ENCODE measurements at regions not wholly inside any gene's neighbourhood (a gene's known extent, or its start where the extent isn't known, plus 50 kb on each side); places are given as distances from the start of the nearest gene placed in this dataset.

GRCh38 chr18:67654101-67654500, 137.6 kb upstream of the DSEL start:
- TF ChIP-seq CTCF (IDR thresholded peaks at IDR 0.05), result no peak
- no peaks in the 10 kb centered on the region for H3K9me3 Mint-ChIP-seq (ENCODE audit: low read depth)
- H3K27ac Mint-ChIP-seq (ENCODE audit: unreplicated experiment), result no peak overlapping the region
- no peak for DNase-seq (ENCODE audit: low spot score)
- H3K4me3 Mint-ChIP-seq (ENCODE audit: unreplicated experiment), result no peak overlapping the region
- H3K36me3 Mint-ChIP-seq (ENCODE audit: low read depth), result no peaks in the 10 kb centered on the region
- H3K4me1 Mint-ChIP-seq (ENCODE audit: low read depth), result no peaks in the 10 kb centered on the region
- no peaks in the 10 kb centered on the region for H3K27me3 Mint-ChIP-seq (ENCODE audit: low read depth)

- Mint-ChIP-seq H3K27ac (ENCODE audit: unreplicated experiment) (no peak overlapping the region), H3K36me3 (ENCODE audit: low read depth) (no peaks in the 10 kb centered on the region), H3K4me3 (ENCODE audit: unreplicated experiment) (no peak overlapping the region), H3K4me1 (ENCODE audit: low read depth) (no peaks in the 10 kb centered on the region), H3K9me3 (ENCODE audit: low read depth) (no peaks in the 10 kb centered on the region), H3K27me3 (ENCODE audit: low read depth) (no peaks in the 10 kb centered on the region)
- DNase-seq (ENCODE audit: low spot score), result no peak
- no peak for TF ChIP-seq CTCF (IDR thresholded peaks at IDR 0.05)
Observed at GRCh38 chr18:67652288-67652687, 135.8 kb upstream of the DSEL start.

GRCh38 chr18:67651438-67651837, 134.9 kb upstream of the DSEL start:
- no peaks in the 10 kb centered on the region for H3K36me3 Mint-ChIP-seq (ENCODE audit: low read depth)
- no peak for DNase-seq (ENCODE audit: low spot score)
- no peak for TF ChIP-seq CTCF (IDR thresholded peaks at IDR 0.05)
- H3K27me3 Mint-ChIP-seq (ENCODE audit: low read depth), result no peaks in the 10 kb centered on the region
- no peak overlapping the region for H3K27ac Mint-ChIP-seq (ENCODE audit: unreplicated experiment)
- H3K4me3 Mint-ChIP-seq (ENCODE audit: unreplicated experiment), result no peak overlapping the region
- H3K9me3 Mint-ChIP-seq (ENCODE audit: low read depth), result no peaks in the 10 kb centered on the region
- no peaks in the 10 kb centered on the region for H3K4me1 Mint-ChIP-seq (ENCODE audit: low read depth)

GRCh38 chr18:67650686-67651385, 134.3 kb upstream of the DSEL start:
- H3K27ac Mint-ChIP-seq (ENCODE audit: unreplicated experiment), result no peak overlapping the region
- no peak for DNase-seq (ENCODE audit: low spot score)
- no peaks in the 10 kb centered on the region for H3K4me1 Mint-ChIP-seq (ENCODE audit: low read depth)
- H3K27me3 Mint-ChIP-seq (ENCODE audit: low read depth), result no peaks in the 10 kb centered on the region
- H3K36me3 Mint-ChIP-seq (ENCODE audit: low read depth), result no peaks in the 10 kb centered on the region
- no peak for TF ChIP-seq CTCF (IDR thresholded peaks at IDR 0.05)
- peaks cover 5% of the 10 kb centered on the region for H3K9me3 Mint-ChIP-seq (ENCODE audit: low read depth)
- no peak overlapping the region for H3K4me3 Mint-ChIP-seq (ENCODE audit: unreplicated experiment)

GRCh38 chr18:67646890-67647289, 130.4 kb upstream of the DSEL start:
- no peak for DNase-seq (ENCODE audit: low spot score)
- Mint-ChIP-seq H3K27ac (ENCODE audit: unreplicated experiment) (no peak overlapping the region), H3K36me3 (ENCODE audit: low read depth) (peaks cover 2% of the 10 kb centered on the region), H3K9me3 (ENCODE audit: low read depth) (peaks cover 10% of the 10 kb centered on the region), H3K27me3 (ENCODE audit: low read depth) (no peaks in the 10 kb centered on the region), H3K4me1 (ENCODE audit: low read depth) (no peaks in the 10 kb centered on the region), H3K4me3 (ENCODE audit: unreplicated experiment) (no peak overlapping the region)
- no peak for TF ChIP-seq CTCF (IDR thresholded peaks at IDR 0.05)
